Stimulated activated CD4-positive, alpha-beta T cell treated with anti-CD3 and anti-CD28 coated beads, Interleukin-1b, Interleukin-23, amount 100 ng/mL, for 4 hours (primary cell): ENCODE measurements at regions not wholly inside any gene's neighbourhood (a gene's known extent, or its start where the extent isn't known, plus 50 kb on each side); places are given as distances from the start of the nearest gene placed in this dataset.
"Not testable (repeated sequence)": the region's sequence is repeated elsewhere in the genome, so short reads cannot be mapped to it uniquely, and the experiment has no call there.

ENCODE experiments used
- DNase-seq, 2 donors: peaks; one replicate each; pipeline ENCODE4 v3.0.0-alpha.2; 2020; ENCODE audit warnings: low read depth in 2 of 2

DNA sequence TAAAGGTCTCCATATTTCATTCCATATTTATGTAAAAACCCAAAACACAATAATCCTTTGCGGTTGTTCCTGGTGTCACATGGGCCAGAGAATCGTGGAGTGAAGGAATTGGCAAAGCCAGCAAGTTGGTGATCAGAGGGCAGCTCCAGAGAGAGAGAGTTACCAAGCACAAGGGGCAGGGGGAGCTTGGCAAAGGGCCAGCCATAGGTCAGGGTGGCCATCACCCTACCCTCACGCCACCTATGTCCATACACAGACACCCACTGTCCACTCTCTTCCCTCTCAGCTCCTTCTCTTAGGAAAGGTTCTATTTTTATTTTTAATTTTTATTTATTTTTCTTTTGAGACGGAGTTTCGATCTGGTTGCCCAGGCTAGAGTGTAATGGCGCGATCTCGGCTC, 163.2 kb upstream of the JARID2 start:
- no peak for DNase-seq

DNA sequence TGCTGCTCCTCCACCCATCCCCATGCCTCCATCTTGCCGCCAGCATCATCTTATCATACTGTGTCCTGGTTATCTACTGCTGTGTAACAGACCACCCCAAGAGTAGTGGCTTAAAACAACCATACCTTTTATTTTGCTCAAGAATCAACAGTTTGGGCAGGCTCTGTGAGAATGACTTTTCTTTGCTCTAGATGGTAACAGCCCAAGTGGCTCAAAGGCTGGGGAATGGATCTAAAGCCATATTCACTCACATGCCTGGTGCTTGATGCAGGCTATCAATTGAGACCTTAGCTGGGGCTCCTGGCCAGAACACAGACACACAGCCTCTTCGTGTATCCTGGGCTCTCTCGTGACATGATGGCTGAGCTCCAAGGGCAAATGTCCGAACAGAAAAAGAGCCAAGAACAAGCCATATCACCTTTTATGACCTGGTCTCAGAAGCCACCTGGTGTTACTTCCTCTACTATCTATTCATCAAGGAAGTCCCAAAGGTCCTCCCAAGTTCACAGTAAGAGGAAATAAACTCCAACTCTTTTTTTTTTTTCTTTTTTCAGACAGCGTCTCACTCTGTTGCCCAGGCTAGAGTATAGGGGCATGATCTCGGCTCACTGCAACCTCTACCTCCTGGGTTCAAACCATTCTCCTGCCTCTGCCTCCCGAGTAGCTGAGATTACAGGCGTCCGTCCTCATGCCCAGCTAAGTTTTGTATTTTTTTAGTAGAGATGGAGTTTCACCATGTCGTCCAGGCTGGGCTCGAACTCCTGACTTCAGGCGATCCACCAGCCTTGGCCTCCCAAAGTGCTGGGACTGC, 159.3 kb upstream of the JARID2 start:
- no peak for DNase-seq

DNA sequence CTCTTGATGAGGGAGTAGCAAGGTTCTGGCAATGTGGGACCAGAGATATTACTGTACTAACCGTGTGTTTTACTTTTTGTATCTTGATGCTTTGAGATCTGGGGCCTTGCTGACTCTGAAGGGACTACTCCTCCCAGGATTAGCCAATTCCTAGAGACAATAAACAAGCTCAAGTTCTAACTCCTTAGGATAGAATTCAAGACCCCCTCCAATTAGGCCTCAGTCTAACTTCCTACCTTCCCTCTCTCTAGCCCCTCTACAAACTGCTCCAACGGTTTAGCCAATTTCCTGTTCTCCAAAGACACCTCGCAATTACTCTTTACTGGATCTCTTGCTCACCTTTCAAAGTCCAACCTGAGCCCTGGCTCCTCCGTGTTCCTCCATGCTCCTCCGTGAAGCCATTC, 158.7 kb upstream of the JARID2 start:
- DNase-seq, result no peak

DNA sequence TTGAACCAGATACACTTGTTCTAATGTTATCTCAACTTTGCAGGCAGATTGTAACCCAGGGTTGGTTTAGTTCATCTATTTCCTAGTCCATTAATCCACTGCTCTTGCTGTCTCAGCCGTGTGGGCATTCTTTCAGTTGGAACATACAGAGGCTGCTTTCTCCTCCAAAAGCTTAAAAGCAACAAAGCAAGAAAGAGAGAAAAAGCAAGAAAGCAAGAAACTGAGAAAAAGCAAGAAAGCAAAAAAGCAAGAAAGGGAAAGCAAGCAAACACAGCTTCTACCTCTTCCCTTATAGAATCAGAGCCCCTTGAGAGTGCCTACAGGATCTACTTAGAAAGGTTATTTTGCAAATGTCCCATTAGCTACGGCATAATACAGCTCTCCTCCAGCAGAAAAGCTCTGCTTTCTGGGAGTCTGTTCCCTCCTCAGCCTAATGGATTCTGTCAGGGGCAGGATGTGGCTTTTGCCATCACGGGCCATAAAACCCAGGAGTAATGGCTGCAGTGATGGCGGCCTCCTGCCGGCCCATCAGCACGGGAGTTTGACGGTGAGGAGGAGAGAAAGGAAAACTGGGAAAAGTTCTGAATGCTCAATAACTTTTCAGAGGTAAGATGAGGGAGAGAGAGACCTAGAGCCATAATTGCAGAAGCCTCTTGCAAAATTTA, 156.8 kb upstream of the JARID2 start:
- DNase-seq, result no peak

DNA sequence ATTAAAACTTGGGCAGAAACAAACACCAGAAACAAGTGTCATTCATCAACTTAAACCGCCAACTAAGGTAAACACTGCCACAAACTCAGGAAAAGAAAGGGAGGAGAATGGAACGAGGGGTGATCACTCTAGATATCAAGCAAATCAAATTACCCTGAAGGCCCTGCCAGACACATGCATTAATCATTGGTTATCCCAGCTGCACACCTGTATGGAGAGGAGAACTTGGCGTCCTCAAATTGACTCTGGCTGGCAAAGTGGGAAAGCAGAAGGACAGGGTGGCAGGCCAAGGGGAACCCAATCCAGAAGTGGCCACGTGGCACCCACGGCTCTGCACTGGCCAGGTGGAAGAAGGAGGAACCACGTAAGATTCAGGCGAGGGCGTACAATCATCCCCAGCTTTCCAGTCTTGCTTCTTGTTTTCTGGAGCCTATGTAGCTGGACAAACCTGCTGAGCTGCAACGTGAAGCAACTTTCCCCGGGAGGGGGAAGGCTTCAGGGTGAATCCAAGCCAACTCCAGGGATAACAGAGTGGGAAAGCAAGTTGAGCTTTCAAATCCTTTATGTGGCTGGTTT, 156.2 kb upstream of the JARID2 start:
- DNase-seq, result no peak

DNA sequence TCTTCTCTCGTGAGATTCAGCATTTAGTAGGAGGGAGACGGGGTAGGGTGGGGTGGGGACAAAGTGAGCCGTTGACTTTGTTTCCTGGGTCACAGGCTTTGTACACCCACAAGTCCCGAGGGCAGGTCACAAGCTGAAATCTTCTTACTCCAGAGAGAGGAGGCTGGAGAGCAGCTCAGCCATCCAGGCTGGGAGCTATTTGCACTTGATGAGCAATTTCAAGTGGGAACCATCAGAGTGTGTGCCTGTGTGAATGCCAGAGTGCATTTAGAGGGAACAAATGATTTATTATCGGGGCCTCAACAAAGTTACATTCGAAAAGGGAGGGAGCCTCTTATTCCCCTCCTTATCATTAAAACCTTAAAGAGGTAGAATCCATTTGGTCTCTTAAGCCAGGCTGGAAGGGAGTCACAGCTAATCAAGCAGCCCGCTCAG, 155.7 kb upstream of the JARID2 start:
- DNase-seq, result no peak

DNA sequence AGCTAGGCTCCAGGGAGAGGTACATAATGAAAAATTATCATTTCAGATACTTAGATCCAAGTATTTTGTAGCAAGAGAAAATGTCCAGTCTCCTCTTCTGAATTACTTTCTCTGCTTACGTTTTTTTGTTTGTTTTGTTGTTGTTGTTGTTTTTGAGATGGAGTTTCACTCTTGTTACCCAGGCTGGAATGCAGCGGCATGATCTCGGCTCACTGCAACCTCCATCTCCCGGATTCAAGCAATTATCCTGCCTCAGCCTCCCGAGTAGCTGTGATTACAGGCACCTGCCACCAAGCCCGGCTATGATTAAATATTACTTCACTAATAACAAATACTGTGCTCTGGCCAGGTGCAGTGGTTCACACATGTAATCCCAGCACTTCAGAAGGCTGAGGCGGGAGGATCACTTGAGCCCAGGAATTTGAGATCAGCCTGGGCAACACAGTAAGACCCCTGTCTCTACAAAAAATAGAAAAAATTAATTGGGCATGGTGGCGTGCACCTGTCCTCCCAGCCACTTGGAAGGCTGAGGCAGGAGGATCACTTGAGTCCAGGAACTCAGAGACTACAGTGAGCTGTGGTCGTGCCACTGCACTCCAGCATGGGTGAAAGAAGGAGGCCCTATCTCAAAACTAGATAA, 155.0 kb upstream of the JARID2 start:
- no peak for DNase-seq

DNA sequence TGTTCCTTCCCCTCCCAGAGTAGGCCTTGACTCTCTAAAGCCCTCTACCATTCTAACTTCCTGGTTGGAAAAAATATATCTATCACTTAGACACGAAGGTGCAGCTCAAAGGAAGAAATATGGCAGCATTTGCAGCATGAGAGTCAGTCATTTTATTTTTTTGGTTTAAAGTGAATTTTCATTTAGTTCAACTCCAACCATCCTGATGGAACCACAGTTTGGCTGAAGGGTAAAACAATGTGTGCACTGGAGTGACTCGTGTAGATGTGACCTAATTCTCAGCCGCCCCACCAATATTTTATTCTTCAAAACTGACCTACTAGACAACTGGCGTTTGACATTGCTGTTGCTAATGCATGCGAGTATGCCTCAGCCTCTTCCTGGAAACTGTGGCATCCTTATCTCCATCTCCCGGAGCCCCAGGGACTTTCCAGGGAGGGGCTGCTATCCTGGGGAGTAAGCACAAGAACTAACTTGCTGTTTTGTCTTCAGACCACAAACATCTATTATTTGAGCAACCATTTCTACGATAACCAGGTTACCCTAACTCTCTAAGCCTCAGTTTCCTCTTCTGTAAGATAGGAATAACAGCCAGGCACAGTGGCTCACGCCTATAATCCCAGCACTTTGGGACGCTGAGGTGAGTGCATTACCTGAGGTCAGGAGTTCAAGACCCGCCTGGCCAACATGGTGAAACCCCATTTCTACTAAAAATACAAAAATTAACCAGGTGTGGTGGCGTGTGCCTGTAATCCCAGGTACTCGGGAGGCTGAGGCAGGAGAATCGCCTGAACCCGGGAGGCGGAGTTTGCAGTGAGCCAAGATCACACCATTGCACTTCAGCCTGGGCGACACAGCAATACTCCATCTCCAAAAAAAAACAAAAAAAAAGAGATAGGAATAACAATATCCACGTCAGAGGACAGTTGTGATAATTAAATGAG, 148.7 kb upstream of the JARID2 start:
- no peak for DNase-seq

DNA sequence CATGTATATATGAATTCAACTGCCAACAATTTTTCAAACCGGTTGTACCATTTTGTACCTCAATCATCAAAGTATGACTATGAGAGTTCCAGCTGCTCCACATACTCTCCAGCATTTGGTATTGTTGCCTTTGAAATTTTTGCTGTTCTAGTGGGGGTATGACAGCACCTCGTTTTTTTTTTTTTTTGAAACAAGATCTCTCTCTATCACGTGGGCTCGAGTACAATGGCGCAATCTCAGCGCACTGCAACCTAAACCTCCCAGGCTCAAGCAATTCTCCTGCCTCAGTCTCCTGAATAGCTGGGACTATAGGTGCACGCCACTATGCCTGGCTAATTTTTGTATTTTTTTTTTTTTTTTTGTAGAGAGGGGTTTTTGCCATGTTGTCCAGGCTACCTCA, 144.7 kb upstream of the JARID2 start:
- DNase-seq, result no peak

DNA sequence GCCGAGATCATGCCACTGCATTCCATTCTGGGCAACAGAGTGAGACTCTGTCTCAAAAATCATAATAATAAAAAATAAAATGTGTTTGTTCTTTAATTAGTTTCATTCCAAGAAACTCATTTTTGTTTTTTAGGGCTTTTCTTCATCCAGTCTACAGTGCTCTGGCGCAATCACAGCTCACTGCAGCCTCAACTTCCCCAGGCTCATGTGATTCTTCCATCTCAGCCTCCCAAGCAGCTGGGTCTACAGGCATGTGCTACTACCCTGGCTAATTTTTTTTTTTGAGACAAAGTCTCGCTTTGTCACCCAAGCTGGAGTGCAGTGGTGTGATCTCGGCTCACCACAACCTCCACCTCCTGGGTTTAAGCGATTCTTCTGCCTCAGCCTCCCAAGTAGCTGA, 143.6 kb upstream of the JARID2 start:
- DNase-seq, result no peak

DNA sequence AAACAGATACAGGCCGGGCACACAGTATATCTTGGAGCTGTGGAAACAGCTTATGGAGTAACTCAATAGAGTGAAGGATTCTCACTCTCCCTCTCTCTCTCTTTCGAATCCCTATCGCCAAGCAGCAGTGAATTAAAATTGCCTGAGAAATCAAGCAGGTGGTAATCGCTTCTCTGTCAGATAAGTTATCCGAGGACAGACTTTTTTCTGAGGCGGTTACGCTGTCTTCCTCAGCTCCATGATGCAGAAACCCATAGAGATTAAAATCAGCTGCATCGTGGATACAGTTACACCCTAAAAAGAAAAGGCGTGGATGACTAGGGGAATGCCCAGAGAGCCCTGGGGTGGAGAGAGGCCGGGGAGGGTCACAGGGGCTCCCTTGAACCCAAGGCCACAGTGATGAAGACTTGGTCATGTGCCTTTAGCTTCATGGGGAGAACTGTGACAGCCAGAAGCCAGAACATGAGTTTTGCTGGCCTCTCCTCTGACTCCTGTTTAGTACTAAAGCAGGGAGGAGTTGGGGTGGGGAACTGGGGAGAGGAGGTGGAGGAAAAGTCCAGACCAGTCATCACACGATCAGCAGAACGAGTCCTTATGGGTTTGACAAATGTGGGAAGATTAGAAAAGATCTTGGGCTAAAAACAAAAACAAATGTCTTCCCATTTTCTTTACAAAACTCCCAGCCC, 138.8 kb upstream of the JARID2 start:
- no peak for DNase-seq

DNA sequence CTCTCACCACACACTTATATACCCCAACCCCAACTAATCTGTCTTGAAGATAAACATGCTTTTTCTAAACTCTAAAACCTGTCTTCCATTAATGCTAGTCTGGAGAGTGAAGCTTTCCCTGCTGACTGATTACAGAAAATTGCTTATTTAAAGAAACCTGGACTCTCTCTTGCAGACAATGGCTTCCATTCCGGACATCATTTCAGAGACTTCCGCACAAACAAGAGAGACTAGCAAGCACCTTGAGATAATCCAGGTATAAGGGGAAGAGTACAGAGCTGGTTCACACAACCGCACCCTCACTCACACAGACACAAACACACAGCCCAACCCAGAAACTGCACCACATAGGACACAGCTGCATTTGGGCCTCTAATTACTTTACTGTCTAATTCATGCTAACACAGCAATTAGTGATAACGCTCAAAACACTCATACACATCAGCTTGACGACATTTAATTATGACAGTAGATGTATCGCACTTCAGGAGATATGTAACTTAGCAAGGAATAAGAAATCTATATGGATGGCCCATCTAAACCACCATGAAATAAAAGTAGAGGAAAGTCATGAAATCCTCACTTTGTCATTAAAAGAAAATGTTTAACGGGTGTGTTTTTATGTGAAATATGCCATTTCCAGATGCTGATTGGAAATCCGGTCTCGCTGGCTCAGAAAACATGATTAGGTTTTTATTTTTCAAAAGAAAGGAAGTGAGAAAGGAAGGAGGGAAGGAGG, 138.1 kb upstream of the JARID2 start:
- DNase-seq, result no peak

DNA sequence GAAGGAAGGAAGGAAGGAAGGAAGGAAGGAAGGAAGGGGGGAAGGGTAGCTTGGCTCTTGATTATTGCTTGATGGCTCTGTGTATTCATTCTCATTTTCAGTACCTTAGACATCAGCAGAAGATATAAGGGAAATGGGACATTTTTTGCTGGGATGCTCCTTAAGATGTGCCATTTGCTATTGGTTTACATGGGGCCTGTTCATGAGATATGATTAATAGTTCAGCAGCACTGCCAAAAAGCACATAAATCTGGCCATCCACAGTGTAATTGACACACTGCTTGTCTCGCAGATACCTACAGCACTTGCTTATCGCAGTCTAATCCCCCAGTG, 137.5 kb upstream of the JARID2 start:
- no peak for DNase-seq

DNA sequence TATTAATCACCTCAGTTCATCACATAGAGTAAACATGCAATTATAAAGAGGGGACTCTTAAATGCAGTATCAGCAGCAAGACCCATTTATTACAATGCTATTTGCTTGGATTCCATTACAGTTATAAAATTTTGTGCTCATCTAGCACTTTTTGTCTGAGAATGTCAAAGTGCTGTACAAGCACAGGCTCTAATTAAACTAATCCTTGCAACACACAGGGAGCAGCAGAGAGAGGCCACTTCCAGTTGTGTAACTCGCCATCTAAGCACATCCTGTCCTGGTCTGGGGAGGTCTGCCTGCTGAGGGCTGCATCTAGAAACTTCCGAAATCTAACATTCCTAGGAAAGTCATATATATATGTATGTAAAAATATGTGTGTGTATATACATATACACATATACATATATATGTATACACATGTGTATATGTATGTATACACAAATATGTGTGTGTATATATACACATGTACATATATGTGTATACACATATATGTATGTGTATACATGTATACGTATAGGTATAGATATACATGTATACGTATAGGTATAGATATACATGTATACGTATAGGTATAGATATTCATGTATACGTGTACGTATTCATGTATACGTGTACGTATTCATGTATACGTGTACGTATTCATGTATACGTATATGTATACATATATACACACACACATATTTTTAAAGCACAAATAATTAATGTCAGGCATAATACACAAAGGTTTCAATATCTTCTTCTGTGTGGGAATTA, 136.4 kb upstream of the JARID2 start:
- DNase-seq, result no peak

DNA sequence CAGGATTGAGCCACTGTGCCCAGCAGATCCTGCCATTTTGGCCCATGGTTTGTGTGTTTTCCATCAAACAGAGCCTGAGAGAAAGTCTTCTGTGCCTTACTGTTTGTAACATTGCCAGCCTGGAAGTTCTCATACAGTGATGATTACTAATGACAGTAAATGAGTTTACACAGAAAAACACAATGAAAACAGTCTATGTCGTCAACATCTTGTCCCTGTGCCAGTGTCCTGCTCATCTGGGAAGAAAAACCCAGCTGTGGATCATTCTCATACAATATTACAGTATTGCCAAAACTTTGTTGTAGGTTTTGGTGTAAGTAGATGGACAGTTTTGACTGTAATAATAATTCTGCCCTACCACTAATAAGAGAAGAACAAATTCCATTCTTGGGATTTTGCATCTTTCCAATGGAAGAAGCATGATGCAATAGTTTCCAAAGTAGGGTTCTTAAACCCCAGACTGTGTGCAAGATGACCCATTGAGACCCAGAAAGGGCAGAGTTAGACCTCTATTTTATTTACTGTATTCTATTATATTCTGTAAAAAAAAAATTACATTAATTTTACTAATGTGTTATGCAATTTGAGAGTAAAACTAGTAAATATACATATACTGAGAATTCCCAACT, 135.0 kb upstream of the JARID2 start:
- no peak for DNase-seq

DNA sequence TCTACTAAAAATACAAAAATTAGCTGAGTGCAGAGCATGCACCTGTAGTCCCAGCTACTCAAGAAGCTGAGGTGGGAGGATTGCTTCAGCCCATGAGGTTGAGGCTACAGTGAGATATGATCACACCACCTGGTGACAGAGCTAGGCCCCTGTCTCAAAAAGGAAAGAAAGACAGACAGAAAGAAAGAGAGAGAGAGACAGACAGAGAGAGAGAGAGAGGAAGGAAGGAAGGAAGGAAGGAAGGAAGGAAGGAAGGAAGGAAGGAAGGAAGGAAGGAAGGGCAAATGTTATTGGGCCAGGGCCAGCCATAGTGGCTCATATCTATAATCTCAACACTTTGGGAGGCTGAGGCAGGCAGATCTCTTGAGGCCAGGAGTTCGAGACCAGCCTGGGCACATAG, 134.3 kb upstream of the JARID2 start:
- not testable (repeated sequence) for DNase-seq

DNA sequence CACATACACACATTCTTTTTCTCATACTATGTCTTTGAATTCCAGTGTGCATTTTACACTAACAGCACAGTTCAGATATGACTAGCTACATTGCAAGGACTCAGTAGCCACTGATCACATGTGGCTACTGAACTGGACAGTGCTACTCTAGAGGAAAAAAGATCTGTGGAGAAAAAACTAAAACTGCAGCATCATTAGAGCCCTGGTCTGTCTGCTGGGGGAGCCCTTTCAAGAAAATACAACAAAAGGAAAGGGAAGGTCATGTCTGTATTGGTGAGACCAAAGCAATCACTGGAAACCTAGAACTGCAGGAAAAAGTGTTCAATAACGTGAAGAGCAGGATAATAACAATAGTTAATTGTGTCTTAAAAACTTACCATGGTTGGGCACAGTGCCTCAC, 132.3 kb upstream of the JARID2 start:
- DNase-seq, result no peak

DNA sequence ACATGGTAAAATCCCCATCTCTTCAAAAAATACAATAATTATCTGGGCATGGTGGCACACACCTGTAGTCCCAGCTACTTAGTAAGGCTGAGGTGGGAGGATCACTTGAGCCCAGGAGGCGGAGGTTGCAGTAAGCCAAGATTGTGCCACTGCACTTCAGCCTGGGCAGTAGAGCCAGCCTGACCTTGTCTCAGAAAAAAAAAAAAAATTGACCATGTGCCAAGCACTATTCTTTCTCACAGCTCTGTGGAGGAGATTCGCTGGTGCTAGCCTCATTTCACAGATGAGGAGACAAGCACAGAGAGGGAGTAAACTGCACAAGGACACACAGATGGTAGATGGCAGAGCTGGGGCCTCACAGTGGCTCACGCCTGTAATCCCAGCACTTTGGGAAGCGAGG, 131.8 kb upstream of the JARID2 start:
- no peak for DNase-seq

DNA sequence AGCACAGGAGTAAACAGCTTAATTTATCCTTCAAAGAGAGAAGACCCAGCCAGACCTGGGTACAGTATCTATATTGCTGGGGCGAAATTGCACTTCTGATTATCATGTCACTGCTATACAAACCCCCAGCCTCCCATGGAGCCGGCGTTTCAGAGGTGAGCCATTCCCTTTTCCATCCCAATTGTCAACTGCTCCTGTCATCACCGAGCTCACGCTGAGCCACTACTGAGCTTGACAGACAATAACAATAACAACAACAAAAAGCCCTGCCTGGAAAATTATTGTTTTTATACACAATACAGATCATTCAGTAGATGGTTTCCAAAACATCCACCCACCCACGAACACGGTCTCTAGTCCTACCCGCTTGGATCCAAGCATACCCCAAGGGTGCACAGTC, 129.0 kb upstream of the JARID2 start:
- DNase-seq, result no peak
